Panc1 (cell line): ENCODE measurements at regions not wholly inside any gene's neighbourhood (a gene's known extent, or its start where the extent isn't known, plus 50 kb on each side); places are given as distances from the start of the nearest gene placed in this dataset.

Source experiments
- ATAC-seq: fragments of 200-7000 bp; cut with Tn5 transposase; 2 replicates; pipeline ENCODE4 v1.9.1; 2020; ENCODE audit warnings: mild to moderate bottlenecking, moderate library complexity
- BruUV-seq: library from RNA; stranded (reverse); fragments of 400-500 nt; replicated peaks from 2 replicates; lab custom pipeline; 2021; lab: Mats Ljungman, UMichigan
- CTCF ChIA-PET: fragments of 300-600 bp; sonication (Branson Sonifier 250); formaldehyde crosslinking; loops from one replicate; lab custom pipeline; 2022; ENCODE audit warnings: antibody characterized with exemption; lab: Charles Lee
- POLR2A ChIA-PET: fragments of 300-600 bp; sonication (Branson Sonifier 250); formaldehyde crosslinking; loops from one replicate; lab custom pipeline; 2022; ENCODE audit warnings: antibody characterized with exemption; lab: Charles Lee
- DNase-seq: peaks from one replicate; pipeline ENCODE4 v3.0.0-alpha.2; 2010; ENCODE audit warnings: low read depth, low spot score
- H3K27ac ChIP-seq: 2 replicates; pipeline ENCODE4 v1.5.1; 2011; ENCODE audit warnings: mild to moderate bottlenecking, low read length, inconsistent platforms
- H3K27me3 ChIP-seq: fragments of 200-500 bp; sonication (Bioruptor generic); 2 replicates; pipeline ENCODE4 v1.6.0; 2014; ENCODE audit warnings: low read length, inconsistent platforms; ENCODE audit not compliant: control insufficient read depth, insufficient read depth
- H3K36me3 ChIP-seq: fragments of 200-500 bp; sonication (Bioruptor generic); 2 replicates; pipeline ENCODE4 v1.5.1; 2014; ENCODE audit warnings: inconsistent platforms, mild to moderate bottlenecking, low read length, moderate library complexity; ENCODE audit not compliant: control insufficient read depth, insufficient read depth
- H3K4me1 ChIP-seq: 2 replicates; pipeline ENCODE4 v1.5.1; 2011; ENCODE audit warnings: inconsistent platforms, mild to moderate bottlenecking, low read length, moderate library complexity; ENCODE audit not compliant: control insufficient read depth, insufficient read depth
- H3K4me3 ChIP-seq, 2 experiments: 2 replicates each; pipeline ENCODE4 v1.5.1; 2011 to 2012; ENCODE audit warnings: low read depth in 2 of 2, low read length in 2 of 2, mild to moderate bottlenecking in 2 of 2, inconsistent platforms in 1 of 2, moderate library complexity in 1 of 2
- H3K9me3 ChIP-seq: fragments of 200-500 bp; sonication (Bioruptor generic); 2 replicates; pipeline ENCODE4 v1.5.1; 2014; ENCODE audit warnings: low read depth, mild to moderate bottlenecking, inconsistent platforms, low read length, moderate library complexity; ENCODE audit not compliant: control insufficient read depth, insufficient read depth
- CTCF ChIP-seq: fragments of 450-650 bp; IDR thresholded peaks from 2 replicates; pipeline ENCODE4 v1.5.1; 2017; ENCODE audit warnings: mild to moderate bottlenecking
- POLR2AphosphoS5 ChIP-seq: IDR thresholded peaks from 2 replicates; pipeline ENCODE4 v1.6.1; 2012; ENCODE audit warnings: mild to moderate bottlenecking, low read depth, low read length, moderate library complexity
- REST ChIP-seq, 2 experiments: IDR thresholded peaks; 2 replicates each; pipeline ENCODE4 v1.6.1; 2011 to 2012; ENCODE audit warnings: low read depth in 2 of 2, control low read depth in 1 of 2, low read length in 1 of 2, mild to moderate bottlenecking in 1 of 2, moderate library complexity in 1 of 2; ENCODE audit not compliant: insufficient read depth in 1 of 2
- SIN3A ChIP-seq: IDR thresholded peaks from 2 replicates; pipeline ENCODE4 v1.6.1; 2012; ENCODE audit warnings: low read depth, mild to moderate bottlenecking, low read length, moderate library complexity, borderline replicate concordance; ENCODE audit not compliant: insufficient read depth
- TCF7L2 ChIP-seq: IDR thresholded peaks from 2 replicates; pipeline ENCODE4 v1.6.1; 2011; ENCODE audit warnings: mild to moderate bottlenecking, low read depth, low read length, inconsistent platforms
- in situ Hi-C: cut with HindIII; loops from 2 replicates; pipeline ENCODE4 v1.10.0; 2016; ENCODE audit warnings: low sequenced_read_pairs, low pct_unique_long_range_greater_than_20kb
- intact Hi-C: fragments of 100-400 bp; cut with micrococcal nuclease; formaldehyde crosslinking; loops from one replicate; pipeline ENCODE4 v1.10.0; 2022; ENCODE audit not compliant: unreplicated experiment

GRCh38 chr9:89701221-89701798 is 96.5 kb downstream of the GADD45G start:
- H3K36me3 ChIP-seq, result no peaks in the 10 kb centered on the region
- H3K4me1 ChIP-seq, result no peaks in the 10 kb centered on the region
- no peak for ATAC-seq
- H3K4me3 ChIP-seq, result no peak overlapping the region
- in situ Hi-C loops, result no loop called here
- H3K27me3 ChIP-seq, result no peaks in the 10 kb centered on the region
- CTCF ChIA-PET, result no interaction called here
- DNase-seq, result no peak
- TF ChIP-seq REST (IDR thresholded peaks at IDR 0.05; ENCODE audit: insufficient read depth in 1 of 2, low read depth in 2 of 2, low read length in 1 of 2) (no peak), POLR2AphosphoS5 (no peak), CTCF (no peak), SIN3A (no peak), TCF7L2 (no peak)
- POLR2A ChIA-PET, result no interaction called here
- intact Hi-C loops, result no loop called here
- no TSS peak for BruUV-seq
- no peaks in the 10 kb centered on the region for H3K9me3 ChIP-seq
- no peak overlapping the region for H3K27ac ChIP-seq

- H3K27ac ChIP-seq, result no peak overlapping the region
- no peak overlapping the region for H3K4me3 ChIP-seq
- in situ Hi-C loops (no loop called here), intact Hi-C loops (no loop called here)
- ChIA-PET POLR2A (no interaction called here), CTCF (no interaction called here)
- H3K36me3 ChIP-seq, result no peaks in the 10 kb centered on the region
- no peaks in the 10 kb centered on the region for H3K4me1 ChIP-seq
- ATAC-seq (no peak), DNase-seq (no peak)
- H3K9me3 ChIP-seq, result no peaks in the 10 kb centered on the region
- TF ChIP-seq REST (IDR thresholded peaks at IDR 0.05; ENCODE audit: insufficient read depth in 1 of 2, low read depth in 2 of 2, low read length in 1 of 2) (no peak), CTCF (no peak), TCF7L2 (no peak)
- no peaks in the 10 kb centered on the region for H3K27me3 ChIP-seq
- no TSS peak for BruUV-seq
Observed at GRCh38 chr9:89702401-89702800, 97.6 kb downstream of the GADD45G start.
